ENCODE measurements at regions not wholly inside any gene's neighbourhood (a gene's known extent, or its start where the extent isn't known, plus 50 kb on each side); places are given as distances from the start of the nearest gene placed in this dataset.

GRCh38 chr5:123879071-123879470 is 367.1 kb downstream of the CSNK1G3 start:
- H3K27ac ChIP-seq: no peak overlapping the region

GRCh38 chr5:123876276-123876790 is 364.4 kb downstream of the CSNK1G3 start:
- TF ChIP-seq ZFX (IDR thresholded peaks at IDR 0.05): no peak
- no peak for TF ChIP-seq CTCF (conservative IDR thresholded peaks at IDR 0.05)
- no peak overlapping the region for H3K27ac ChIP-seq

More at GRCh38 chr5:123879071-123879470, 367.1 kb downstream of the CSNK1G3 start:
- TF ChIP-seq ZFX (IDR thresholded peaks at IDR 0.05): no peak
- TF ChIP-seq CTCF (conservative IDR thresholded peaks at IDR 0.05): no peak

GRCh38 chr5:123875561-123876275 is 363.7 kb downstream of the CSNK1G3 start:
- H3K27ac ChIP-seq: no peak overlapping the region
- TF ChIP-seq ZFX (IDR thresholded peaks at IDR 0.05) (no peak), CTCF (conservative IDR thresholded peaks at IDR 0.05) (no peak)

GRCh38 chr5:123874600-123875201 is 362.7 kb downstream of the CSNK1G3 start:
- H3K27ac ChIP-seq: no peak overlapping the region
- TF ChIP-seq CTCF (conservative IDR thresholded peaks at IDR 0.05): no peak
- no peak for TF ChIP-seq ZFX (IDR thresholded peaks at IDR 0.05)

GRCh38 chr5:123873846-123874245 is 361.9 kb downstream of the CSNK1G3 start:
- H3K27ac ChIP-seq: no peak overlapping the region
- TF ChIP-seq ZFX (IDR thresholded peaks at IDR 0.05) (no peak), CTCF (conservative IDR thresholded peaks at IDR 0.05) (no peak)

- no peak overlapping the region for H3K27ac ChIP-seq
- no peak for TF ChIP-seq CTCF (conservative IDR thresholded peaks at IDR 0.05)
- no peak for TF ChIP-seq ZFX (IDR thresholded peaks at IDR 0.05)
Observed at GRCh38 chr5:123871373-123871772, 359.4 kb downstream of the CSNK1G3 start.

GRCh38 chr5:123868881-123869280 is 356.9 kb downstream of the CSNK1G3 start:
- no peak for TF ChIP-seq ZFX (IDR thresholded peaks at IDR 0.05)
- TF ChIP-seq CTCF (conservative IDR thresholded peaks at IDR 0.05): no peak
- H3K27ac ChIP-seq: no peak overlapping the region
